Cerebellar cortex (tissue), 1 donor: ENCODE measurements at regions not wholly inside any gene's neighbourhood (a gene's known extent, or its start where the extent isn't known, plus 50 kb on each side); places are given as distances from the start of the nearest gene placed in this dataset.
"Not testable (repeated sequence)": the region's sequence is repeated elsewhere in the genome, so short reads cannot be mapped to it uniquely, and the experiment has no call there.

ENCODE experiments used
- DNase-seq: peaks from one replicate; pipeline ENCODE4 v3.0.0-alpha.2; 2015; ENCODE audit warnings: low spot score

- no peak for DNase-seq
Observed at GRCh38 chr13:73842626-73843025, 291.6 kb downstream of the KLF12 start.

- DNase-seq: no peak
Observed at GRCh38 chr13:73842184-73842583, 292.0 kb downstream of the KLF12 start.

DNA sequence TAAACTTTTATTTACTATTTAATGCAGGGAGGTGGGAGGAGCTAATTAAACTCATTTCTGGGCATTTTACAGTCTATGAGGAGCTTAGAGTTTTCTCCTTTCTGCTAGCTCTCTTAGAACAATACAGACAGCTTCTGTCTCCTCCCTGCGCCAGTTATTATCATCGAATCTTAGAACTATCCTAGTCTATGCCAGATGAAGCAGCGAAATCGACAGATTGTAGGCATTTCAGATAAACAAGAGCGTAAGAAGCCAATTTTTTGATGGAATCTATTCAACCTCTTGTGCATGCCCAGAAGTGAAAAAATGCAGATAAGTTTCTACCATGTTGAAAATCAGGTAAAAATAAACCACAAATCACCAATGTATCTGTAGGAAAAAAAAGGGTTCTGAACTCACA, 297.1 kb downstream of the KLF12 start:
- peak; percentile 27 for DNase-seq

- DNase-seq: peak; percentile 60
Observed at GRCh38 chr13:73835138-73835721, 299.0 kb downstream of the KLF12 start.

DNA sequence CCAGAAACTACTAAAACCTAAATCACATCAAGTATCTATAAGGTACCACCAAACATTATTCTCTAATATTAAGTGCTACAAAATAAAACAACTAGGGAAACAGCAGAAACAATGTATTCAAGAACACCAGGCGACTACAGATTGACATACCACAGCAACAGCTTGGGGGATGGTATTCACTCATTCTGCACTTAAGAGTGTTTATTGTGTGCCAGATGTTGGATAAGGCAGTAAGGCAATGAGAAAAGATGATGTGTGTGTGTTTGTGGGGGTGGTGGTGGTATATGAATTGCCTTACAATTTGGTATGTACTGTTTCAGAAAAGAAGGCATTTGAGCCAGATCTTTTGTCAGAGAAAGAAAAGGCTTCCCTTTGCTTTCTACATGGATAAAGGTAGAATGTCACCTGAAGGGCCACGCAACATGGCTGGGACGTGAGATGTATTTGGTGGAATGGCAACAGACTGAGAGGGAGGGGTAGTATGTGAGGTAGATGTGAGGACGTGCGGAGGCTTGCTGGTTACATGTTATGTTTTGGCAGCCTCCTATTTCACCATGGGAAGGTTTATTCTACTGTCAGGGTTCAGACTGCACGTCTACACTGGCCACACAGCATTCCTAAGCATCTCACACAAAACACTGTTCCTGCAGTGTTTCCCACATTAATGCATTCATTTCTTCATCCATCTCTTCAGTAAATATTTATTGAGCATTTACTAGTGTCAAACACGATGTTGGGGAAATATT, 300.7 kb downstream of the KLF12 start:
- no peak for DNase-seq

GRCh38 chr13:73832825-73833224, 301.4 kb downstream of the KLF12 start:
- DNase-seq: no peak

GRCh38 chr13:73832128-73832588, 302.0 kb downstream of the KLF12 start:
- no peak for DNase-seq

- DNase-seq: no peak
Observed at GRCh38 chr13:73829416-73829815, 304.8 kb downstream of the KLF12 start.

GRCh38 chr13:73828811-73829210, 305.4 kb downstream of the KLF12 start:
- no peak for DNase-seq

DNA sequence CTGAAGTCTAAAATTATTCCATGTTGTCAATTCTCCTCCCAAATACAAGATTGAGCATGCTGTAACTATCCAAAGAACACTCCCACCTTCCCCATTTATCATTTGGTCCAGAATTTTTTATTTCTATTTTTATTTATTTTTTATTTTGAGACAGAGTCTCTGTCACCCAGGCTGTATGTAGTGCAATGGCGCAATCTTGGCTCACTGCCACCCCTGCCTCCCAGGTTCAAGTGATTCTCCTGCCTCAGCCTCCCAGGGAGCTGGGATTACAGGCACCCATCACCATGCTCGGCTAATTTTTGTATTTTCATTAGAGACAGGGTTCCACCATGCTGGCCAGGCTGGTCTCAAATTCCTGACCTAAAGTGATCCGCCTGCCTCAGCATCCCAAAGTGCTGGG, 306.8 kb downstream of the KLF12 start:
- DNase-seq: no peak

DNA sequence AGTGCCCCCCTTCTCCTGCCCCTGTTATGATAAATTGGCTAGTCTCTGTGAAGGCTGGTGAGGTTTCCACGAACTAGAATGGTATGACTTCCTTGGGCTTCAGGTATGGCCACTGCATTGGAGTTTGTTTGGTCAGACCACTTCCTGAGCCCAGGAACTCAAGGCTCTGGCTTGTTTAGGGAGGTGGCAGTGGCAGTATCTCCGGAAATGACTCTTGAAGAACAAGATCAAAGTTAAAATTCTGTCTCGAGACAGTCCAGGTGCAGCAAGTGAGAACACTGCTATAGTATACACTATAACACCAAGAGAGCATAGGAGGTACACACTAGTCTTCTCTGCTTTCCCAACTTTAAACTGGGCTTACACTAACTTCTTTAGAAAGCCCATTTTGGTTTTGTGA, 309.1 kb downstream of the KLF12 start:
- DNase-seq: no peak

DNA sequence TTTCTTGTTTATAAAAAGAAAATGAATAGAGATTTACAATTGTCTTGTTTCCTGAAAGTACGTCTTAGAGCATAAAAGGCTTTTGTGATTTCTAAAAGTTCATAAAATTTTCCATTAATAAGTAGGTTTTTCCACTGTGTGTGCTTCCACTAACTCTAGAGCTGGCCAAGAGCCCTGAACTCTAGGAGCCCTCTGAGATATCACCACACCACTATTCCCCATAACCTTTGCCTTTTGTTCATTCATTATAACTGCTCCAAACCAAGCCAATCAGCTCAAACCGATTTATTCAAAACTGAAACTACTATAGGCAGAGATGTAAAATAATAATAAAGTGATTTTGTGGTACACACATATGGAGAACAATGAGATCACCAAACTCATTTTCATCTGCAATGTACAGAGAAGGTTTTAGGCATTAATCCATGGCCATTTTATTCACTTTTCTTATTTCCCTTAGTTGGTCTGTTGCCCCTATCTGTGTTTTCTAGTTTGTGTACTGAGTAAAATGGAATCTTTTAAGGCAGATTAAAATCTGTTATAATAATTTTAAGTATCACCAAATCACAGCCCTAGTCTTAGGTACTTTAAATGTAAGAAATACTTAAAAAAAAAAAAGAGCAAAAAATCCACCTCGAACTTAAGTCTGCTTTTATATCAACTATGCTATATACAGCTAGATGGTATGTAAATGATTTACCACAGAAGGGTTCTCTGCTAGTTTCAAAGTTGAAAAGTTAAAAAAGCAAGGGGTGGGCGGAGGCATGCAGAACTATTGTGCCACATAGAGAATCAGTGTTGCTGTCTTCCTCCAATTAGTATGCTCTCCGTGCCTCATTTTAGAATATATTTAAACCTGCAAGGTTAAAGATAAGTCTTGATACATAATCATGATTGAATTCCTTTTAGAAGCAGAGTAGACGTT, 311.3 kb downstream of the KLF12 start:
- DNase-seq: no peak

- DNase-seq: no peak
Observed at GRCh38 chr13:73820688-73821087, 313.5 kb downstream of the KLF12 start.

GRCh38 chr13:73820285-73820684, 313.9 kb downstream of the KLF12 start:
- no peak for DNase-seq

DNA sequence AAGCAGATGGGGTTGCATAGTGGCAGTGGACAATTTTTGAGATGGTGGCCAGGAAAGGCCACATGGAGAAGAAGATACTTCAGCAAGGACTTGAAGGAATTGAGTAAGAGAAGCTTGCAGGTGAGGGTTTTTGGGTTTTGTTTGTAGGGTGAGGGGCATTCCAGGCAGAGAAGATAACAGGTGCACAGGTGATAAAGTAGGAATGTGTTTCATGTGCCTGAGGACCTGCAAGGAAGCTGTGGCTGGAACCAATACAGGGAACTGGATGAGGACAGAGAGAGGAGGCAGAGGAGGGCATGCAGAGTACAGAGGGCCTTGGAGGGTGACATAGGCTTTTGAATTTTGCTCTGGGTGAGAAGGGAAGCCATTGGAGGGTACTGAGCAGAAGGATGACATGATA, 314.5 kb downstream of the KLF12 start:
- DNase-seq: no peak

DNA sequence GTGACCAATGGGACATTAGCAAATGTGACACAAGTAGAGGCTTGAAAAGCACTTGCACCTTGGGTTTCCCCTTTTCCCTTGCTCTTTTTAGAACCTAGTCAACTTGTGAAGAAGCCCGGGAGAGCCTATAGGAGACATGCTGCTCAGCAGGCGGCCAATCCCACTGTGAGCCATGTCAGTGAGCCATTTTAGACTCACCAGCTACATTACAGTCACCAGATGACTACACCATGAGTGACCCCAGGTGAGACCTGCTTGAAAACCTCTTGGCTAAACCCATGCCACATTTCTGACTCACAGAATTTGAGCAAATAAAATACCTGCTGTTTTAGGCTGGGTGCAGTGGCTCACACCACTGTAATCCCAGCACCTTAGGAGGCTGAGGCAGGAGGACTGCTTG, 317.5 kb downstream of the KLF12 start:
- no peak for DNase-seq

DNA sequence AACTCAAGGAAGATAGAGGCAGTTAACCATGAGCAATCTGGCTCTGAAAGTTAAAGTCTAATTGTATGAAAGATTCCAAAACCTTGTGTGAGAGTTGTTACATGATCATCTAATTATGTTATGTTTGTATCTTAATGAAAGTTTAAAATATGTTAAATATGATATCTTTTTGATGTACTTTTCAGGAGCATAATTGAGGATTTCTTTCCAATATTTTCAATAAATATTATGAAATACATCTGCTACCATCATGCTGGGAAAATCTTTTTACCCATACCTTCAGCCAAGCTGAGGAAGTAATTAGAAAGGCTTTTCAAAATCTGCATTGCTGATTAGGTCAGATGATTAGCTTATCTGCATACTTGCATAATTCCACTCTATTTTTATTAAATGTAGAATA, 318.4 kb downstream of the KLF12 start:
- no peak for DNase-seq

GRCh38 chr13:73810647-73811046, 323.6 kb downstream of the KLF12 start:
- DNase-seq: no peak

- no peak for DNase-seq
Observed at GRCh38 chr13:73809561-73809960, 324.6 kb downstream of the KLF12 start.

- DNase-seq: no peak
Observed at GRCh38 chr13:73808318-73808717, 325.9 kb downstream of the KLF12 start.

- DNase-seq: not testable (repeated sequence)
Observed at GRCh38 chr13:73805326-73805958, 328.8 kb downstream of the KLF12 start.

DNA sequence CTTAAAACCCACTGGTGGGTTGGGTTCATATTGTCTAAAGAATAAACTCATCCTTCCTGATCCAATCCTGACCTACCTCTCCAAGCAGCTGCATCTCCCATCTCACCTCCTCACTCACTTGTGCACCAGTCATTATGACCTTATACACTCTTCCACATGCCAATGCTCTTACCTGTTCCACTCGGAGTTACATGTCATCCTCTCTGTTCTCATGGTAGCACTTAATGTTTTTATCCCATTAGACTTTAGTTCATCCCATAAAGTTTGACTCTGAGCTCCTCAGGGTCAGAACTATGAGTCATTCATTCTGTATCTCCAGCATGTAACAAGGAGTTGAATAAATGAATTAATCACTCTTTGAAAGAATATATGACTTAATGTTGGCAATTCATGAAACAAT, 330.2 kb downstream of the KLF12 start:
- DNase-seq: no peak
